IMR-90 (cell line): ENCODE measurements at regions not wholly inside any gene's neighbourhood (a gene's known extent, or its start where the extent isn't known, plus 50 kb on each side); places are given as distances from the start of the nearest gene placed in this dataset.

ENCODE experiments used
- ATAC-seq: fragments of 200-7000 bp; cut with Tn5 transposase; 2 replicates; pipeline ENCODE4 v1.9.1; 2020; ENCODE audit warnings: low read depth, mild to moderate bottlenecking, moderate library complexity
- BruUV-seq: library from RNA; stranded (reverse); fragments of 400-500 nt; replicated peaks from 2 replicates; lab custom pipeline; 2021; lab: Mats Ljungman, UMichigan
- CTCF ChIA-PET: fragments of 300-600 bp; formaldehyde crosslinking; extraction: SDS; loops from one replicate; lab custom pipeline; 2021; ENCODE audit warnings: antibody characterized with exemption; lab: Yijun Ruan, JAX
- POLR2A ChIA-PET: fragments of 300-600 bp; sonication (Branson Sonifier 250); formaldehyde crosslinking; loops from one replicate; lab custom pipeline; 2022; ENCODE audit warnings: antibody characterized with exemption; ENCODE audit not compliant: unreplicated experiment; lab: Charles Lee
- DNase-seq: peaks from one replicate; pipeline ENCODE4 v3.0.0; 2013
- H2AFZ ChIP-seq: replicated peaks from 2 replicates; pipeline ENCODE3; 2013; ENCODE audit warnings: low read length, mild to moderate bottlenecking; ENCODE audit not compliant: poor library complexity
- H2AK5ac ChIP-seq: 2 replicates; pipeline ENCODE4 v1.6.1; 2013; ENCODE audit warnings: low read depth, low read length, inconsistent platforms
- H2AK9ac ChIP-seq: replicated peaks from 2 replicates; pipeline ENCODE3; 2013; ENCODE audit warnings: mild to moderate bottlenecking, low read depth, low read length, moderate library complexity; ENCODE audit not compliant: poor library complexity
- H2BK120ac ChIP-seq: 2 replicates; pipeline ENCODE4 v1.6.1; 2013; ENCODE audit warnings: low read depth, low read length, inconsistent platforms
- H2BK15ac ChIP-seq: 3 replicates; pipeline ENCODE4 v1.6.1; 2013; ENCODE audit warnings: low read depth, low read length, inconsistent platforms
- H2BK20ac ChIP-seq: 2 replicates; pipeline ENCODE4 v1.6.1; 2013; ENCODE audit warnings: low read depth, mild to moderate bottlenecking, inconsistent platforms, low read length, moderate library complexity
- H2BK5ac ChIP-seq: 2 replicates; pipeline ENCODE4 v1.6.1; 2013; ENCODE audit warnings: mild to moderate bottlenecking, low read depth, low read length, inconsistent platforms; ENCODE audit not compliant: poor library complexity, severe bottlenecking
- H3K14ac ChIP-seq: replicated peaks from 2 replicates; pipeline ENCODE4 v1.6.1; 2013; ENCODE audit warnings: low read depth, low read length, inconsistent platforms
- H3K18ac ChIP-seq: 2 replicates; pipeline ENCODE4 v1.6.1; 2013; ENCODE audit warnings: low read depth, low read length, control low read depth
- H3K23ac ChIP-seq: 2 replicates; pipeline ENCODE4 v1.6.1; 2013; ENCODE audit warnings: low read depth, low read length, inconsistent platforms
- H3K27ac ChIP-seq: 2 replicates; pipeline ENCODE4 v1.5.1; 2013; ENCODE audit warnings: mild to moderate bottlenecking, control low read depth, low read length; ENCODE audit not compliant: insufficient read depth
- H3K27me3 ChIP-seq: 2 replicates; pipeline ENCODE4 v1.6.1; 2013; ENCODE audit warnings: low read length; ENCODE audit not compliant: control insufficient read depth, insufficient read depth
- H3K36me3 ChIP-seq: 2 replicates; pipeline ENCODE4 v1.6.1; 2013; ENCODE audit warnings: low read length, mixed read lengths; ENCODE audit not compliant: control insufficient read depth, insufficient read depth
- H3K4ac ChIP-seq: 2 replicates; pipeline ENCODE4 v1.6.1; 2013; ENCODE audit warnings: low read depth, low read length, inconsistent platforms
- H3K4me1 ChIP-seq: 2 replicates; pipeline ENCODE4 v1.6.1; 2013; ENCODE audit warnings: low read length, mixed read lengths; ENCODE audit not compliant: control insufficient read depth, insufficient read depth
- H3K4me2 ChIP-seq: 2 replicates; pipeline ENCODE4 v1.6.1; 2013; ENCODE audit warnings: low read depth, mild to moderate bottlenecking, control low read depth, low read length, moderate library complexity
- H3K4me3 ChIP-seq: 2 replicates; pipeline ENCODE4 v1.5.1; 2013; ENCODE audit warnings: low read depth, mild to moderate bottlenecking, control low read depth, low read length, moderate library complexity; ENCODE audit not compliant: insufficient read depth
- H3K56ac ChIP-seq: 2 replicates; pipeline ENCODE4 v1.6.1; 2013; ENCODE audit warnings: low read length, inconsistent platforms; ENCODE audit not compliant: insufficient read depth; ENCODE audit errors: extremely low read depth
- H3K79me1 ChIP-seq, 2 experiments: 2 replicates each; pipeline ENCODE4 v1.6.1; 2013; ENCODE audit warnings: low read length in 2 of 2, inconsistent platforms in 1 of 2, low read depth in 1 of 2
- H3K9ac ChIP-seq: 2 replicates; pipeline ENCODE4 v1.6.1; 2013; ENCODE audit warnings: low read depth, low read length, control low read depth
- H3K9me1 ChIP-seq: 2 replicates; pipeline ENCODE4 v1.6.1; 2013; ENCODE audit warnings: low read length, inconsistent platforms; ENCODE audit not compliant: insufficient read depth
- H3K9me3 ChIP-seq: 2 replicates; pipeline ENCODE4 v1.6.1; 2013; ENCODE audit warnings: low read length; ENCODE audit not compliant: control insufficient read depth, insufficient read depth
- H4K20me1 ChIP-seq: 2 replicates; pipeline ENCODE4 v1.6.1; 2013; ENCODE audit warnings: low read length, inconsistent platforms; ENCODE audit not compliant: insufficient read depth
- H4K5ac ChIP-seq: 2 replicates; pipeline ENCODE4 v1.6.1; 2013; ENCODE audit warnings: mild to moderate bottlenecking, low read depth, low read length, control low read depth
- H4K8ac ChIP-seq, 2 experiments: 2 replicates each; pipeline ENCODE4 v1.6.1; 2013; ENCODE audit warnings: low read depth in 2 of 2, low read length in 2 of 2, control low read depth in 1 of 2, inconsistent platforms in 1 of 2
- H4K91ac ChIP-seq: 2 replicates; pipeline ENCODE4 v1.6.1; 2013; ENCODE audit warnings: low read depth, low read length, inconsistent platforms; ENCODE audit not compliant: insufficient read depth
- BHLHE40 ChIP-seq: fragments of 150-350 bp; IDR thresholded peaks from 2 replicates; pipeline ENCODE4 v1.6.1; 2016; ENCODE audit warnings: mild to moderate bottlenecking, low read depth, low read length
- CEBPB ChIP-seq: IDR thresholded peaks from 2 replicates; pipeline ENCODE4 v1.6.1; 2012; ENCODE audit warnings: low read depth, low read length, improper control_type of control experiment
- CHD1 ChIP-seq: IDR thresholded peaks from 2 replicates; pipeline ENCODE4 v1.6.1; 2012; ENCODE audit warnings: low read depth, low read length, improper control_type of control experiment
- FOS ChIP-seq: fragments of 150-350 bp; IDR thresholded peaks from 2 replicates; pipeline ENCODE4 v1.6.1; 2016; ENCODE audit warnings: low read depth, low read length
- MAFK ChIP-seq: IDR thresholded peaks from 2 replicates; pipeline ENCODE4 v1.6.1; 2012; ENCODE audit warnings: low read depth, low read length, improper control_type of control experiment
- MXI1 ChIP-seq: IDR thresholded peaks from 2 replicates; pipeline ENCODE4 v1.6.1; 2012; ENCODE audit warnings: low read depth, mild to moderate bottlenecking, low read length, moderate library complexity, borderline replicate concordance
- NFE2L2 ChIP-seq: fragments of 150-350 bp; IDR thresholded peaks from 2 replicates; pipeline ENCODE4 v1.6.1; 2016; ENCODE audit warnings: low read depth, mild to moderate bottlenecking, low read length
- POLR2A ChIP-seq: IDR thresholded peaks from 2 replicates; pipeline ENCODE4 v1.6.1; 2012; ENCODE audit warnings: mild to moderate bottlenecking, low read depth, low read length
- RAD21 ChIP-seq: IDR thresholded peaks from 2 replicates; pipeline ENCODE4 v1.6.1; 2012; ENCODE audit warnings: low read length, improper control_type of control experiment
- RCOR1 ChIP-seq: IDR thresholded peaks from 2 replicates; pipeline ENCODE4 v1.6.1; 2012; ENCODE audit warnings: mild to moderate bottlenecking, low read length, improper control_type of control experiment; ENCODE audit not compliant: insufficient replicate concordance
- RFX5 ChIP-seq: IDR thresholded peaks from 2 replicates; pipeline ENCODE4 v1.8.0; 2012; ENCODE audit warnings: low read depth, mild to moderate bottlenecking, low read length, moderate library complexity
- SMC3 ChIP-seq: fragments of 150-350 bp; IDR thresholded peaks from 2 replicates; pipeline ENCODE4 v1.6.1; 2016; ENCODE audit warnings: low read depth, mild to moderate bottlenecking, antibody characterized with exemption, low read length, moderate library complexity
- WGBS, 2 experiments: methylation state at CpG; one replicate each; pipeline versions ENCODE4 v1.1.5 to v1.1.7; 2013; ENCODE audit warnings: missing lambda C conversion rate in 2 of 2; ENCODE audit not compliant: insufficient read length in 1 of 2; ENCODE audit errors: extremely low coverage in 2 of 2; 5-methylcytosine and 5-hydroxymethylcytosine counted together
- dilution Hi-C: fragments of 300-500 bp; cut with HindIII; formaldehyde crosslinking; loops from one replicate; pipeline ENCODE4 v1.14.3; 2018; ENCODE audit warnings: low sequenced_read_pairs; ENCODE audit not compliant: unreplicated experiment
- in situ Hi-C: fragments of 300-500 bp; cut with MboI; formaldehyde crosslinking; loops from 3 replicates; pipeline ENCODE4 v1.14.3; 2019; ENCODE audit warnings: low sequenced_read_pairs, inconsistent platforms, mixed read lengths
- intact Hi-C: fragments of 100-400 bp; cut with micrococcal nuclease; formaldehyde crosslinking; loops from 2 replicates; pipeline ENCODE4 v1.10.0; 2022
- TF ChIP-seq, protein P1 (sequence below): fragments of 150-350 bp; IDR thresholded peaks from 2 replicates; pipeline ENCODE4 v1.6.1; 2017; ENCODE audit warnings: mild to moderate bottlenecking, antibody characterized with exemption, low read length, low read depth
- TF ChIP-seq, protein P2 (sequence below): fragments of 150-350 bp; IDR thresholded peaks from 2 replicates; pipeline ENCODE4 v1.6.1; 2016; ENCODE audit warnings: low read depth, mild to moderate bottlenecking, low read length, moderate library complexity, borderline replicate concordance
- TF ChIP-seq, protein P3 (sequence below): conservative IDR thresholded peaks from 2 replicates; pipeline ENCODE4 v1.5.1; 2012; ENCODE audit warnings: mild to moderate bottlenecking, low read depth, low read length, improper control_type of control experiment

DNA sequence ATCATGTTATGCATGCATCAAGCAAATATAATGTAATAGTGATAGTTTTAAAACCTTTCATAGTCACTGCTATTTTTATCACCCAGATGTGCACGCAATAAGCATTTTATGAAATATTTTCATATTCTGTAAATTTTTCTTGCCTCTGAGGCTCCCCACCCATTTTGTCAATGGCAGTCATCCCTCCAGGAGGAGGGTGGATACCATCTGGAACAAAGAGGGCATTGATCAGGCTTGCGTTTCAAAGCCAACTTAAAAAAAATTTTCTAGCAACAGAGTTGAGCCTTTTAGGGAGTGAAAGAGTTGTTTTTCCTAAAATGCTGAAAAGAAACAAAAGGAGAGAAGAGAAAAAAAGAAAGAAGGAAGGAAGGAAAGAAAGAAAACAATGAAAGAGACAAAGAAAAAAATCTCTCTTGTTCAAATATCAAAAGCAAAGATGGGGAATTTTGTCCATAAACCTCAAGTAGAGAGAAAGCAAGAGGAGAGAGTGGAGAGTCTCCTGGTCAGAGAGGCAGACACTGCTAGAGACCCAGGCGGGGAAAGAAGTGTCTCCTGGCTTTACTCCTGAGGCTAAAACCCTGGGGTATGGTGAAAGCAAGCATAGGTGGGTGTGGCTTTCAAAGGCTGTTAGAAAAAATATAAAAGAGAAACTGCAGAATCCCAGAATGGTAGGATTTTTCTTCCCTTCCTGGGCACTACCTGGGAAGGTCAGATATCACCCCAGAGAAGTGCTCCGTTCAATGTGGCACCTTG, 63.6 kb upstream of the KLF12 start:
- 100% methylated on average over 1 of the region's 4 CpGs; no CpG with 5 or more reads in 1 of the 2 experiments for WGBS, 2 experiments
- Histone ChIP-seq H2BK120ac (peak overlapping the region; percentile 79; the same call in 1 of the 2 replicates), H4K8ac (peak overlapping the region in 1 of 2 experiments; percentile 64; a peak in 1 of 4 replicates), H3K23ac (no peak overlapping the region), H2AK9ac (peak overlapping the region; percentile 22), H3K56ac (no peak overlapping the region), H2BK5ac (no peak overlapping the region), H2AFZ (no peak overlapping the region), H4K91ac (peak overlapping the region; percentile 59), H3K4me1 (peaks cover 7% of the 10 kb centered on the region), H3K4me3 (no peak overlapping the region), H3K9me1 (no peaks in the 10 kb centered on the region), H2BK20ac (no peak overlapping the region; the same call in 1 of the 2 replicates), H3K4me2 (no peak overlapping the region), H3K9me3 (no peaks in the 10 kb centered on the region), H3K79me1 (no peaks in the 10 kb centered on the region), H3K14ac (no peak overlapping the region), H3K4ac (0 out of 2 replicates have a peak overlapping the region, but pooled peaks have one; percentile 31), H3K18ac (no peak overlapping the region), H4K5ac (no peak overlapping the region), H3K36me3 (no peaks in the 10 kb centered on the region), H2AK5ac (0 out of 2 replicates have a peak overlapping the region, but pooled peaks have one; percentile 64), H2BK15ac (peak overlapping the region; percentile 55; the same call in 1 of the 3 replicates), H4K20me1 (no peaks in the 10 kb centered on the region), H3K27me3 (no peaks in the 10 kb centered on the region), H3K9ac (no peak overlapping the region), H3K27ac (no peak overlapping the region)
- no peak for DNase-seq
- in situ Hi-C loops (no loop called here), dilution Hi-C loops (no loop called here), intact Hi-C loops (no loop called here)
- no peak for ATAC-seq
- no TSS peak for BruUV-seq
- ChIA-PET CTCF (no interaction called here), POLR2A (no interaction called here)
- no peak for TF ChIP-seq RAD21
- no peak for TF ChIP-seq RCOR1
- no peak for TF ChIP-seq NFE2L2
- TF ChIP-seq RFX5 = no peak
- TF ChIP-seq, protein P1, sequence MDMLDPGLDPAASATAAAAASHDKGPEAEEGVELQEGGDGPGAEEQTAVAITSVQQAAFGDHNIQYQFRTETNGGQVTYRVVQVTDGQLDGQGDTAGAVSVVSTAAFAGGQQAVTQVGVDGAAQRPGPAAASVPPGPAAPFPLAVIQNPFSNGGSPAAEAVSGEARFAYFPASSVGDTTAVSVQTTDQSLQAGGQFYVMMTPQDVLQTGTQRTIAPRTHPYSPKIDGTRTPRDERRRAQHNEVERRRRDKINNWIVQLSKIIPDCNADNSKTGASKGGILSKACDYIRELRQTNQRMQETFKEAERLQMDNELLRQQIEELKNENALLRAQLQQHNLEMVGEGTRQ = no peak
- no peak for TF ChIP-seq CEBPB
- TF ChIP-seq CHD1 = no peak
- TF ChIP-seq FOS = no peak
- TF ChIP-seq SMC3 = no peak
- TF ChIP-seq, protein P2, sequence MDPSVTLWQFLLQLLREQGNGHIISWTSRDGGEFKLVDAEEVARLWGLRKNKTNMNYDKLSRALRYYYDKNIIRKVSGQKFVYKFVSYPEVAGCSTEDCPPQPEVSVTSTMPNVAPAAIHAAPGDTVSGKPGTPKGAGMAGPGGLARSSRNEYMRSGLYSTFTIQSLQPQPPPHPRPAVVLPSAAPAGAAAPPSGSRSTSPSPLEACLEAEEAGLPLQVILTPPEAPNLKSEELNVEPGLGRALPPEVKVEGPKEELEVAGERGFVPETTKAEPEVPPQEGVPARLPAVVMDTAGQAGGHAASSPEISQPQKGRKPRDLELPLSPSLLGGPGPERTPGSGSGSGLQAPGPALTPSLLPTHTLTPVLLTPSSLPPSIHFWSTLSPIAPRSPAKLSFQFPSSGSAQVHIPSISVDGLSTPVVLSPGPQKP = no peak
- no peak for TF ChIP-seq BHLHE40
- TF ChIP-seq POLR2A = no peak
- no peak for TF ChIP-seq MAFK
- TF ChIP-seq MXI1 = no peak
- TF ChIP-seq, protein P3, sequence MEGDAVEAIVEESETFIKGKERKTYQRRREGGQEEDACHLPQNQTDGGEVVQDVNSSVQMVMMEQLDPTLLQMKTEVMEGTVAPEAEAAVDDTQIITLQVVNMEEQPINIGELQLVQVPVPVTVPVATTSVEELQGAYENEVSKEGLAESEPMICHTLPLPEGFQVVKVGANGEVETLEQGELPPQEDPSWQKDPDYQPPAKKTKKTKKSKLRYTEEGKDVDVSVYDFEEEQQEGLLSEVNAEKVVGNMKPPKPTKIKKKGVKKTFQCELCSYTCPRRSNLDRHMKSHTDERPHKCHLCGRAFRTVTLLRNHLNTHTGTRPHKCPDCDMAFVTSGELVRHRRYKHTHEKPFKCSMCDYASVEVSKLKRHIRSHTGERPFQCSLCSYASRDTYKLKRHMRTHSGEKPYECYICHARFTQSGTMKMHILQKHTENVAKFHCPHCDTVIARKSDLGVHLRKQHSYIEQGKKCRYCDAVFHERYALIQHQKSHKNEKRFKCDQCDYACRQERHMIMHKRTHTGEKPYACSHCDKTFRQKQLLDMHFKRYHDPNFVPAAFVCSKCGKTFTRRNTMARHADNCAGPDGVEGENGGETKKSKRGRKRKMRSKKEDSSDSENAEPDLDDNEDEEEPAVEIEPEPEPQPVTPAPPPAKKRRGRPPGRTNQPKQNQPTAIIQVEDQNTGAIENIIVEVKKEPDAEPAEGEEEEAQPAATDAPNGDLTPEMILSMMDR = no peak
